Brain pericyte (primary cell): ENCODE measurements at regions not wholly inside any gene's neighbourhood (a gene's known extent, or its start where the extent isn't known, plus 50 kb on each side); places are given as distances from the start of the nearest gene placed in this dataset.

Experiments
- DNase-seq: peaks from one replicate; pipeline ENCODE4 v3.0.0-alpha.2; 2012; ENCODE audit warnings: low read depth, low spot score

DNA sequence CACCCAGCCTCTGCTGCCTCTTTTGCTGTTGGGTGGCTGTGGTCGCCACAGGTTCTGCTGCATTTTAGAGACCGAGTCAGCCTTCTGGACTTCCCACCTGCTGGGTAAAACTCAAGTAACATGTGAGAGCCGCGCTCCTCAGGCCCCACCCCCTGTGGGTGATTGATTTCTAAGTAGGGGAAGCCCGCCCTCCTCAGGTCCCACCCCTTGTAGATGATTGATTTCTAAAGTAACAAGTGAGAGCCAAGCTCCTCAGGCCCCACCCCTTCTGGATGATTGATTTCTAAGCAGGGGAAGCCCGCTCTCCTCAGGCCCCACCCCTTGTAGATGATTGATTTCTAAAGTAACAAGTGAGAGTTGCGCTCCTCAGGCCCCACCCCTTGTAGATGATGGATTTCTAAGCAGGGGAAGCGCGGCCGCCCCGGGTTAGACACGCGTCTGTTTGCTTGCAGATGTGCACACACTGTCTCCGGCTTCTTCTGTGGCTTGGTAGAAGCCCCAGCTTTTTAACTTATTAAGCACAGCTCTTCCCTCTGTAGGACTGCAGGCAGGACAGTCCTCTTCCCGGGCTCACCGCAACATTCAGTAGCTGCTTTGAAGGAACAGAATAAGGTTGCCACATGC is 83.4 kb downstream of the FAM43A start:
- peak; percentile 76 for DNase-seq

DNA sequence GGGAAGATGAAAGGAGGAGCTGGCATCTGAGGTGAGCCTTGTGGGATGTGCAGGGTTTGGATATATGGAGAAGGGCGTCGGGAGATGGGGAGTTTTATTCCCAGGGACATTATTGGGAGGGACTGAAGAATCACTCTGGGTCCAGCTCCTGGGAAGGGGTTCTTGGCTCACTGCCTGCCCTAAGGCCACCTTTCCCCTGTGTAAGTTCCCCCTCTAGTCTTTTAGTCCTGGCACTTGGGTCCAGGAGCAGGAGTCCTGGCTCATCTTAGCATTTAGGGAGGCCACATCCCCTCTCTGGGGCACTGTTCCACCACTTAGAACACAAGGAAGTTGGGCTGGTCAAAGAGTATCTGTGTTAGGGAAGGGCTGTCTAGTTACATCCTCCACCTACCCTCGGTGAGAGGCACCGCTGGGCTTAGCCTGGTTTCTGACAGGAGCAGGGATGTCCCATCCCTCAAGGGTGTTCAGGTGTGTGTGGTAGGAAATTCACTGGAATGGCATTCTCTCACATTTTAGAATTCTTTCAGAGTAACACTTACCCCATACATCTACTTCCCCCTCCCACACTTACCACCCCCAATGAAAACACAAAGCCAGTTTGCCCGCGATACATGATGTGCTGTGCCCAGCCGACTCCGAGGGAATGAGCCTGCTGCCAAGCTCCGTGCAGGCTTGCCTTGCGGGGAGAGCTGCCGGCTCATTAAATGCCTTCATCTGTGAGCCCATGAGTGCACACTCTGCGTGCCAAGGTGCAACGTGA is 86.7 kb downstream of the FAM43A start:
- no peak for DNase-seq

DNA sequence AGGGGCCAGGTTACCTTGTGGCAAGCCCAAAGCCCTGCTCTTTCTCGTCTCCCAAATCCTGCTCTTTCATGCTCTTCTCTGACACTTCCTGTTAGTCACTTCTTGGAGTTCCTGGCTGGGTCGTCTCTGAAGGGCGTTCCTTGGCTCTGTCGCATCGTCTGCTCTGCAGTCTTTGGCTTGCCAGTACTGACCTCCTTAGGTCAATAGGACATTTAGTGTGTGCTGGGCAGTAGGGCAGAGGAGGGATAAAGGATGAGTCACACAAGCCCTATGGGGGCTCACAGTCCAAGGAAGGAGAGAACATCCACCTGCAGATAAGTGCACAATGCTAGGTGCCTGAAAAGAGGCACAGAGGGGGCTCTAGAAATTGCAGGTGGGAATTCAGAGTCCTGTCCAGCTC is 87.5 kb downstream of the FAM43A start:
- no peak for DNase-seq

DNA sequence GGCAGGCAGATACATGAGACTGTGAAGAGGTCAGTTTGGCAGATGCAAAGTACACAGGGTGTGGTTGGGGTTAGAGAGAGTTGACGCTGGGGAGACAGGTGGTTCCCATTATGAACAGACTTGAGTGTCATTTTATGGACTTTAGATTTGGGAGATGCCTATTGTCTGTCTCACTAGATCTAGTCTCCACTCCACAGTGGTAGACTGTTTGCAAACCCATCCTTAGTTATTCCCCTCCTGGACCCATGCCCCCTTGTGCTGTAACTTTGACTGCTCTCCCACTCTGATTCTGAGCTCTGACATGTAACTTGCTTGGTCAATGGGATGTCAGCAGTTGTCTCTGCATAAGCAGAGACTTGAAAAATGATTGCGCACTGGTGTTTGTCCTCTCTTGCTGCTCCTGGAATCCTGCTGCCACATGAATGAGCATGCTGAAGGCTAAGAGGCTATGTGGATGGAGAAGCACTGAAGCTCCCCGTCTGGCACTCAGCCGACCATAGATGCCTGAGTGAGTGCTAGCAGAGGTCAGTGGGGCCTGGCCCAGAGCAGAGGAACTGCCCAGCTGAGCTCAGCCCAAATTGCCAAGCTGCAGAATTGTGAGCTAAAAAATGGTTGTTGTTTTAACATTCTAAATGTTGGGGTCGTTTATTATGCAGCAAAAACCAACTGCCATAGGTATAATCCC is 88.2 kb downstream of the FAM43A start:
- DNase-seq, result no peak

DNA sequence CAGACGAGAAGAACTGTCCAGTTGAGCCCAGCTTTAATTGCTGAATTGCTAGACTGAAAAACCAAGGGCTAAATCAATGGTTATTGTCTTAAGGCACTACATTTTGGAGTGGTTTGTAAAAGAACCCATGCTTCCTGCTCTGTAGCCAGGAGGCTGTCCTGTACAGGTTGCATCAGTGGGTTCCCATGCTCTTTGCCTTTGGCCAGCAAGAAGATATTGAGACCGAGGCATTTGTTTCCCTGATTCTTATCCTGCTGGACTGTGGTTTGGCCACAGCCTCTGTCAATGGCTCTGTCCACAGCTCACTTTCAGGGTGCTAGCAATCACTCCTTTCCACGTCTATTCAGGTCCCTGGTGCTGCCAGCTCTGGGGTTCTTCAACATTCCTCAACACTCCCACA is 89.6 kb downstream of the FAM43A start:
- no peak for DNase-seq

DNA sequence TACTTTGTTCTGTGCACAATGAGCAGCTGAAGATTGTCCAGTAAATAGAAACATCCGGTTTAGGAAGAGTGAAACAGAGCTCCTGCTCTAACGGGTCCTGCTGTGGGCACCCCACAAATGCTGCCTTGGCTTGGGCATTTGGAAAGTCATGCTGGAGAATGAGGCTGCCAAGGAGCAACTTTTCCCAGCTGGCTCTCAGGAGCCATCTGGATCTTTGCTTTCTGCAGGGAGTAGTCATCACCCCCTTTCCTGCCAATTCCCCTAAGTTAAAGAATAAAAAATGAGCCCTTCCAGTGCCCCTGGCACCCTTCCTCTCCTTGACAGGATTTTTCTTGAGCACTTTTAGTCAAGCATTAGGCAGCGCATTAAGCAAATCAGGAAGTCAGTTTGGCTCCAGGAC is 90.0 kb downstream of the FAM43A start:
- DNase-seq, result no peak

DNA sequence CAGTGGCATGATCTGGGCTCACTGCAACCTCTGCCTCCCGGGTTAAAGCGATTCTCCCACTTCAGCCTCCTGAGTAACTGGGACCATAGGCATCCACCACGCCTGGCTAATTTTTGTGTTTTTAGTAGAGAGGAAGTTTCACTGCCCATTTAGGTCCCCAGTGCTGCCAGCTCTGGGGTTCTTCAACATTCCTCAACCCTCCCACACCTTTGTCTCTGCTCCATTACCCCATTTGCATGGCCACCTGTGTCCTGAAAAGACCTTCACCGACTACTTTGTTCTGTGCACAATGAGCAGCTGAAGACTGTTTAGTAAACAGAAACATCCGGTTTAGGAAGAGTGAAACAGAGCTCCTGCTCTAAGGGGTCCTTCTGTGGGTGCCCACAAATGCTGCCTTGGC is 92.0 kb downstream of the FAM43A start:
- no peak for DNase-seq

DNA sequence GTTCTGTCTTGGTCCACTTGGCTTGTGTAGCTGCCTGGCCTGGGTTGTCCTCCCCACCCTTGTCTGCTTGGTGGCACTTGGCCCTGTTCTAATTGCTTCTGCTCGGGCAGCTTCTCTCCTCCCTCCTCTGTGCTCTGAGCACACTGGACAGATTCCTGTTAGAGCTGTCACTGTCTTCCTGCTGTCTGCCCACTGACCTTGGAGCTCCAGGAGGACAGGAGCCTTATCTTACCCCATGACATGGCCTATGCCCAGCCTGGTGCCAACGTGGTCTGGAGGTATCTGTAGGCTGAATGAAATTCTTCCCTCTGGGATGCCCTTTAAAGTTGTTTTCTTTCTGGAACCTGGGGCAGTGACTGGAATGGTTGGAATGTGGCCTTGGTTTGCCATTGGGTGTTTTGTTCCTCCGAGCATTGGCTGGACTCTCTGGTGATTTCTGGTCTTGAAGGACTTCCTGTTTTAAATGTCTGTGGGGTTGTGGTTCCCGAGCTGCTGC is 94.1 kb downstream of the FAM43A start:
- DNase-seq, result no peak

DNA sequence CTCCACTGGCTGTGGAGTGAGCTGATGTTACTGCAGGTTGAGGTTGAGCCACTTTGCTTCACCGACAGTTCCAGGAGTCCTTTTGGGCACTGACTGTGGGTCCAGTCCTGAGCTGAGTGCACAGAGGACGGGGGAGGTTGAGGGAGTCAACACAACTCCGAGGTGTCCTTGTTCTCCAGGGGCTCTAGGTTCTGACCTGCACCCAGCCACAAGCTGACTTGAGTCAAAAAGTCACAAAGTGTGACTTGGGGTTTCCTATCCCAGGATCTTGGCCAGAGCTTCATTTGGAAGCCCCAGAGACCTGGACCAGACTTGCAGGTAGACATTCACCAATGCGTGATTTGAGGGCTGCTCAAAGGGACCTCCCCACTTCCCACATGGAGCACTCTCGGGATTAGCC is 95.0 kb downstream of the FAM43A start:
- no peak for DNase-seq

DNA sequence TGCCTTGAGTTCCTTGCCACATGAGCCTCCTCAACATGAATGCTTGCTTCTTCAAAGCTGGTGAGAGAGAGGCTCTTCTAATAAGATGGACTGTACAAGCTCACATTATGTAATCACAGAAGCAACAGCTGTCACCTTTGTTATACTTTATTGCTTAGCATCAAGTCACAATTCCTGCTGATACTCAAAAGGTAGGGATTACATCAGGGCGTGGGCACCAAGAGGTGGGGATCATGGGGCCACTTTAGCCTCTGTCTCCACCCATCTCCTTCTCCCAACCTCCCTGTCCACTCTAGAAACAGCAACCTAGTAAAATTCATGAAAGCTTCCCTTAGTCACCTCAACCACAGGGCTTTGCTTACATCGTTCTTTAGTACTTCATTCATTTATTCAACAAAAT is 95.9 kb downstream of the FAM43A start:
- DNase-seq, result no peak

DNA sequence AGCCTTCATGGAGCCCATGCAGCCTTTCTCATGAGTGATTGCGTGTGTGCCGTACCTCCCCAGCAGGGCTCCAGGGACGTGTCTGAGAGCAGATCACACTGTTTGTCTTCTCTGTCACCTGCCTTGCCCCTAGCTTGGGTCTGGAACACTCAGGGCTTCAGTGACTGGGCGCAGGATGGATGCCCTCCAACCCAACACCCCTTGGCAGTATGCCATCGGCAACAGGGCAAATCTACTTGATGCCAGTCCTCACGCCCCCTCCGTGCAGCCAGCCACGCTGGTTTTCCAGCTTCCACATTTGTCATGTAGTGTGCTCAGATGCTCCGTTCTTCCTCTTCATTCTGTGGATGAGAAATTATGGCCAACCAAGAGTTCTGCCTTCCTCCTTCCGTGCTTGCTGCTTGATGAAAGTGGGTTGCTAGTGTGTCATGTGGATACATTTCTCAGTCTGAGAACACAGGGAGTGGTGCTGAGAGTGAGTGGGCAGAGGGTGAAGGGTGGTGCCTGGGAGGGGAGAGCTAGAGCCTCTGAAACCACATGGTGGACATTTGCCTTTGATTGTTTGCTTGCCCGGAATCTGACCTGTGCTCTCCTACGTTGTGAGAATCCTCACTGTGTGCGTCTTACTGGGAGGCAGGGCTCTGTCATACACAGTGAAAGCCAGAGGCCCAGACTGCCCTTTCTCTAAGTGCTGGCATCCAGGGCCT is 97.2 kb downstream of the FAM43A start:
- peak; percentile 31 for DNase-seq

DNA sequence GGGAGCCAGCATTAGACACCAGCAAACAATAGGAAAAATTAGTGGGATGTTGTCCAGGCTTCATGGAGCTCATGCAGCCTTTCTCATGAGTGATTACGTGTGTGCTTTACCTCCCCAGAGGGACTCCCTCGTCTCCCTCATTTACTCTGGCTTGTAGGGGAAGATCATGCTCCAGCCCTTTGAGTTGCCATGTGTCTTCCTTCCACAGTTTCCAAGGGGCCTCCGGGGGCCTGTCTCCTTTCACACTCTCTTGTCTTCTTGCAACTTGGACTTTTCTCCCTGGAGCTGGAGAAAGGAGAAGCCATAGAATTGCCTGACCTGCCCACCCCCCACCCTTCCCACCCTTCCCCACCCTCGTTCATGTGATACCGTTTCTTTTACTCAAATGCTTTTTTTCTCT is 98.7 kb downstream of the FAM43A start:
- DNase-seq, result no peak

DNA sequence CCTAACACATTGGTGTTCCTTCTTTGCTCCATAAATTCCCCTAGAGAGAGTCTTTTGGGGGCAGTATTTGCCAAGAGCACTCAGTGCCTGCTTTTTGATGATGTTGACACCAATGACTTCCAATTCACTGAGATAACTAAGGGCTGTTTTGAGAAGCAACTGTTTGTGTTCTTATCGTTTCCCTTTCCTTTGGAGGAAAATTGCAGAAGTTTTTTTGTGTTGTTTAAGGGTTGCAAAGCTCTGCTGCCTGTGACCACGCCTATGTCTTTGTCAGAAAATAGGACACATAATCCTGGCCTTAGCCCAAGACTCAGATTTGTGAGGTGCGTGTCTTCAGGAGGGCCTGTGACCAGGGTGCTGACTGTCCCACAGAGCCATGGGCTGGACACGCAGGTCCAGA is 99.6 kb downstream of the FAM43A start:
- no peak for DNase-seq

DNA sequence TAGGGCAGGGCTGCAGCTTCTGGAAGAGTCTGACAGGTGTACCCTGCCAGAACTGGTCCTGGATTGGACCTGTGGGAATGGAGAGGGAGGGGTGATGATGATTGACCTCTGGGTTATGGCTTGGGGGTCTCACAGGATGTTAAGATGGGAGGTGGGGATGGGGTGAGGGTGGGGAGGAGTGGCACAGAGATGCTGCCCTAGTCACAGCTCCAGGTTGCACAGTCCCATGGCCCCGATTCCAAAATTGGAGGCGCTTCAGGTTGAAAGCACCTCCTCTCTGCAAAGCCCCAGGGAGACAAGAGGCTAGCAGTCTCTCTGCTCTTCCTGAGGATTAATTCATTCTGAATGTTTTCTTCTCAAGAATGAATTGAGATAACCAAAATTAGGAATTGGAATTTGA is 101.4 kb downstream of the FAM43A start:
- no peak for DNase-seq

DNA sequence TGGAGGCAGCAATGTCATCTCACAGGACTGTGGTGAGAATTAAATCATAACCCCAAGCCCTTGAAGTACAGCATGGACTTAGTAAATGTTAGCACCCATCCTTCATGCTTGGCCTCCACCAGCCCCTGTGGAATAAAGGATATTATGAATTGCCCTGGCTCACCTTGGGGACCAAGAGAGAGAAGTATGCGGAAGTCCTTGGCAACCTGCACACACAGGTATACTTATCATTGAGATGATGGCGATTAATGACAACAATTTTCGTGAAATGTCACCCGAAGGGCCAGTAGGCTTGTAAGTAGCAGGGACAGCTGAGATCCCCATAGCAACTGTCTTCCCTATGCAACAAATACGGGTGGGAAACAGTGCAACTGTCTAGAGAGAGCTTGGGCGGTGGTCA is 102.0 kb downstream of the FAM43A start:
- DNase-seq, result no peak

DNA sequence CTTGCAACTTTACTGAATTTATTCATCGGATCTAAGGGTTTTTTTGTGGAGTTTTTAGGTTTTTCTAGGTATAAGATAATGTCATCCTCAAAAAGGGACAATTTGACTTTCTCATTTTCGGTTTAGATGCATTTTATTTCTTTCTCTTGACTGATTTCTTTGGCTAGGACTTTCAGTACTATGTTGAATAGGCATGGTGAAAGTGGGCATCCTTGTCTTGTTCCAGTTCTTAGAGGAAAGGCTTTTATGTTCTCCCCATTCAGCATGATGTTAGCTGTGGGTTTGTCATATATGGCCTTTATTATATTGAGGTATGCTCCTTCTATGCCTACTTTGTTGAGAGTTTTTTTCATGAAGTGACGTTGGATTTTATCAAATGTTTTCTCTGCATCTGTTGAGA is 106.7 kb downstream of the FAM43A start:
- DNase-seq, result no peak

DNA sequence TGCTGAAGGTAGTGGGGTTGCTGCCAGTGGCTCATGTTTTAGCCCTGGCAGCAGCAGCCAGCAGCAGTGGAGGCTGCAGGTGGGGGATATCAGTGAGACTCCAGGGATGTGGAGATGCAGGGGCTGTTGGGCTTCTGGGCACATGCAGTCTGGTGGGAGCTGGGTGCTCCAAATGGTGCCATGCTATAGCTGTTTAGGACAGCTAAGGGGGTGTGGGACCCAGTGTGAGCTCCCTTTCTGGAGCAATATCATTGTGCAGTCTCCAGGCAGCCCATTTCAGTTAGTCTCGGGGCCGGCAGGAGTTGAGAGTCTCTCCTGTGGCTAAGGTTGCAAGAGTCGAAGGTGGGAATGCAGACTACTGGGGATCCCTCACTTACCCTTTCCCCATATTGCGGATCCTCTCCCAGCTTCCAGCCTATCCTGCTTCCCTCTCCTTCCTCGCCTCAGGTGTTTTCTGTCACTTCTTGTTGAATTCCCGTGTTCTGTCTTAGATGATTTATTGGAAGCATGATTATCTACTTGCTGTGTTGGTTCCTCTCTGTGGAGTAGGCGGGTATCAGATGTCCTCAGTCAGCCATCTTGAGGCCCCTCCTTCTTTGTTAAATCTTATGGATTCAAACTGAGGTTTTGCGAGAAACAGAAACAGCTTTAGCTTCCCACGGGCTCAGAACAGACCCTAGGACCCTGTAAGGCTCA is 112.0 kb downstream of the FAM43A start:
- no peak for DNase-seq

DNA sequence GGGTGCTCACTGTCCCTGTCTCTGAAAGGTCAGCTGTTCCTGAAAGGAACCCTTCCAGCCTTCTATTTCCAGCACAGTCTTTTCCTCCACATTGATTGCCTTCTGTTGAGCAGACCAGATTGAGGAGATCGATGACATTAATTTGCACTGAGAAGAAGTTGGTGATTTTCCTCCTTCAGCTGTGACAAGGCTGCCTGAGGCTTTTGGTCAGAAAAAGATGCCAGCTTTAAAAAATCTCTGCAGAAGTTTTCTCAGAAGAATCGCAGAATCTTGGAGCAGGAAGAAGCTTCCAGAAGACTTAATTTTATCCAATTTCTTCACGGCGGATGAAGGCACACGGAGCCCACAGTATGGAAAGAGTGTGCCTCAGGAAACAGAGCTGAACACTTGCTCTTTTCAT is 112.8 kb downstream of the FAM43A start:
- no peak for DNase-seq

DNA sequence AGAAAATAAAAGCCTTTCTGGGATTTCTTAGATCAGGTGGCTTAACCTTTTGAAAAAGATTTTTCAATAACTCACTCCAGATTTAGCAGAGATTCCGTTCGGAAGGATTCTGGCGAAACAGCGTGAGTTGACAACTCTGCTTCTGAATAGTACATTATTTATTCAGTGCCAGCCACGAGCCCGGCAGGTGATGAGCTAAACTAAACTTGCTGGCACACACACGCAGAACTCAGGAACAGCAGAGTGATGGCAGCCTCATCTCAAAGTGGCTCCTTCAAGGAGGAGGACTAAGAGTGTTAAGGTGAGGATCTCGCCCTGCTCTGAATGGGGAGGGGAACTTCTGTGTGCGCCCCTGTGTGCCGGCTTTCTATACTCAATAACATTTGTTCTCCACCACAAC is 114.3 kb downstream of the FAM43A start:
- no peak for DNase-seq

DNA sequence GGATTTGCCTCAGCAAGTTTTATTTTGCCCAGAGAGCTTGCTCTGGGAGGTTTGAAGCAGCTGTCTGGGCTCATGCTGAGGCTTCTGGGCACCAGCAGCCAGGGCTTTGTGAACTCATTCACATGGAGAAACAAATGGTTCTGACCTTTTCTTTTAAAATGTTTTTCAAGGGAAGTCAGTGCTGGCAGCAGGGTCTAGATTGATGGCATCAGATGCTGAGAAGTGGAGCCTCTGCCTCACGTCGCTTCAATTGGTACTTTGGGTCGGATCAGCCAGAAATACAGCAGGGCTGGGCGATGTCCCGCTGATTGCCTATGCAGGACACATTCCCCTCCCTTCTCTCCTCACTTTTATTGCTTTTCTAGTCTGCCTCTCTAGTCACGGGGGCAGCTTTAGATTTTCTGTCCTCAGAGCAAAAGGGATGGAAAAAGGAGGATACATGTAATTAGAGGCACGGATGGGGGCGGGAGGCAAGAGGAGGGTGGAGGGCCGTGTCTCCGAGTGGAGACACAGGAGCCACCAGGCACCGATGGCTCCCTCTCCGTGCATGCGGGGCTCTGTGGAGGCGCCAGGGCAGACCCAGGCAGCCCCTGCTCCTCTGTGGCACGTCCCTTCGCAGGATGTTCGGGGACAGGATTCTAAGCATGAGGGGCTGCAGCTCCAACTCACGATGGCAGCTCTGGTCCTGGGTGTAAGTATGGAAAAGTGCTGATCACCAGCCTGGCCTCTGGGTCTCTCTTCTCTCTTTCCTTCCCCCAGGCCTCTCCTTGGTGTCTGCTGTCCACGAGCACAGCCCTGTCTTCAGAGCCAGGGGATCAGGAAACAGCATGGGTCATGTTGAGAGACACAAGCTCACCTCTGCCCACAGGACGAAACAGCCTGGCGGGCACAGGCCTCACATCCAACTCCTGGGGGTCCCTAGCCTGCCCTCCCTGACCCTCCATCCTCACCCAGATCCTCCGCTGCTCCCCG is 116.1 kb downstream of the FAM43A start:
- DNase-seq, result no peak
